Endothelial cell of umbilical vein (primary cell): ENCODE measurements at regions not wholly inside any gene's neighbourhood (a gene's known extent, or its start where the extent isn't known, plus 50 kb on each side); places are given as distances from the start of the nearest gene placed in this dataset.

ENCODE experiments used
- BruUV-seq: library from RNA; stranded (reverse); fragments of 400-500 nt; replicated peaks from 2 replicates; lab custom pipeline; 2021; lab: Mats Ljungman, UMichigan
- CTCF ChIA-PET: fragments of 300-600, 350-600 bp; sonication (Branson Sonifier 250); formaldehyde crosslinking; loops from one replicate; lab custom pipeline; 2021; ENCODE audit warnings: antibody characterized with exemption, inconsistent platforms; lab: Charles Lee
- POLR2A ChIA-PET: fragments of 300-600, 350-600 bp; sonication (Branson Sonifier 250); formaldehyde crosslinking; loops from one replicate; lab custom pipeline; 2021; ENCODE audit warnings: antibody characterized with exemption, inconsistent platforms; lab: Charles Lee
- DNase-seq: peaks from one replicate; pipeline ENCODE4 v3.0.0-alpha.2; 2011; ENCODE audit warnings: low read depth, low spot score
- FAIRE-seq: peaks from 2 replicates; lab custom pipeline; 2011; peaks lifted over from hg19 to GRCh38; lab: Jason Lieb, UNC
- H2AFZ ChIP-seq: 2 replicates; pipeline ENCODE4 v1.6.0; 2012; ENCODE audit warnings: low read depth, low read length, control low read depth, inconsistent platforms
- H3K27ac ChIP-seq: 2 replicates; pipeline ENCODE4 v1.5.1; 2011; ENCODE audit warnings: low read depth, mild to moderate bottlenecking, control low read depth, low read length, moderate library complexity; ENCODE audit not compliant: insufficient read depth
- H3K27me3 ChIP-seq, 2 experiments: 2 replicates each; pipeline versions ENCODE4 v1.6.0 to v1.6.1; 2011; ENCODE audit warnings: low read length in 2 of 2, mixed read lengths in 1 of 2; ENCODE audit not compliant: control insufficient read depth in 2 of 2, insufficient read depth in 2 of 2
- H3K36me3 ChIP-seq, 2 experiments: 2 replicates in 1 of 2; 3 replicates in 1 of 2; pipeline ENCODE4 v1.5.1; 2011; ENCODE audit warnings: low read length in 2 of 2, mild to moderate bottlenecking in 1 of 2, moderate library complexity in 1 of 2; ENCODE audit not compliant: control insufficient read depth in 2 of 2, insufficient read depth in 2 of 2; ENCODE audit errors: extremely low read depth in 1 of 2
- H3K4me1 ChIP-seq: 3 replicates; pipeline ENCODE4 v1.5.1; 2011; ENCODE audit warnings: mild to moderate bottlenecking, low read length; ENCODE audit not compliant: control insufficient read depth, insufficient read depth; ENCODE audit errors: extremely low read depth
- H3K4me2 ChIP-seq: 2 replicates; pipeline ENCODE4 v1.6.1; 2011; ENCODE audit warnings: low read length, control low read depth, mixed read lengths; ENCODE audit not compliant: insufficient read depth
- H3K4me3 ChIP-seq, 3 experiments: fragments of 200-600 bp in 1 of 3; sonication (generic), shearing (Covaris generic) in 1 of 3; replicated peaks in 1 of 3; 2 replicates each; pipeline ENCODE4 v1.5.1; 2011 to 2016; ENCODE audit warnings: control low read depth in 3 of 3, low read length in 3 of 3, mild to moderate bottlenecking in 2 of 3, inconsistent platforms in 1 of 3, low read depth in 1 of 3, moderate library complexity in 1 of 3; ENCODE audit not compliant: insufficient read depth in 1 of 3
- H3K79me2 ChIP-seq: 2 replicates; pipeline ENCODE4 v1.6.0; 2012; ENCODE audit warnings: low read length, inconsistent platforms; ENCODE audit not compliant: control insufficient read depth, insufficient read depth
- H3K9ac ChIP-seq: replicated peaks from 2 replicates; pipeline ENCODE3; 2011; ENCODE audit warnings: low read length, control low read depth; ENCODE audit not compliant: insufficient read depth; ENCODE audit errors: extremely low read depth
- H3K9me1 ChIP-seq: replicated peaks from 3 replicates; pipeline ENCODE4 v1.6.0; 2011; ENCODE audit warnings: mild to moderate bottlenecking, low read length; ENCODE audit not compliant: control insufficient read depth, insufficient read depth; ENCODE audit errors: extremely low read depth
- H3K9me3 ChIP-seq: replicated peaks from 2 replicates; pipeline ENCODE4 v1.5.1; 2012; ENCODE audit warnings: low read length, inconsistent platforms; ENCODE audit not compliant: control insufficient read depth, insufficient read depth
- H4K20me1 ChIP-seq: replicated peaks from 2 replicates; pipeline ENCODE3; 2011; ENCODE audit warnings: mild to moderate bottlenecking, low read length; ENCODE audit not compliant: control insufficient read depth, insufficient read depth; ENCODE audit errors: extremely low read depth
- CTCF ChIP-seq, 2 donors: IDR thresholded peaks; 1 replicate in 1 of 2; 2 replicates in 1 of 2; pipeline ENCODE4 v1.5.1; 2011; ENCODE audit warnings: low read length in 2 of 2, mild to moderate bottlenecking in 2 of 2, moderate library complexity in 2 of 2, control low read depth in 1 of 2, inconsistent platforms in 1 of 2, low read depth in 1 of 2; ENCODE audit not compliant: insufficient read depth in 1 of 2; ENCODE audit errors: extremely low read depth in 1 of 2
- EZH2 ChIP-seq: IDR thresholded peaks from 2 replicates; pipeline ENCODE4 v1.6.1; 2012; ENCODE audit warnings: borderline replicate concordance, low read depth, mild to moderate bottlenecking, moderate library complexity, low read length, inconsistent platforms; ENCODE audit not compliant: severe bottlenecking
- FOS ChIP-seq: IDR thresholded peaks from 2 replicates; pipeline ENCODE4 v1.6.1; 2011; ENCODE audit warnings: mild to moderate bottlenecking, low read length, moderate library complexity, borderline replicate concordance; ENCODE audit not compliant: insufficient read depth
- GATA2 ChIP-seq: IDR thresholded peaks from 2 replicates; pipeline ENCODE4 v1.7.0; 2011; ENCODE audit warnings: low read depth, mild to moderate bottlenecking, moderate library complexity, mixed read lengths, low read length; ENCODE audit not compliant: insufficient read length, insufficient read depth
- JUN ChIP-seq: IDR thresholded peaks from 2 replicates; pipeline ENCODE4 v1.6.1; 2011; ENCODE audit warnings: borderline replicate concordance, low read depth; ENCODE audit not compliant: insufficient read length, insufficient read depth
- MAX ChIP-seq: IDR thresholded peaks from 2 replicates; pipeline ENCODE4 v1.6.1; 2011; ENCODE audit not compliant: insufficient read depth, insufficient read length
- MYC ChIP-seq: IDR thresholded peaks from one replicate; pipeline ENCODE4 v1.6.1; 2011; ENCODE audit warnings: mild to moderate bottlenecking, low read depth, low read length
- POLR2A ChIP-seq: IDR thresholded peaks from 2 replicates; pipeline ENCODE4 v1.6.1; 2012; ENCODE audit warnings: low read depth, mild to moderate bottlenecking, control low read depth, low read length
- POLR2AphosphoS5 ChIP-seq: IDR thresholded peaks from 2 replicates; pipeline ENCODE4 v1.6.1; 2012; ENCODE audit warnings: low read depth, mild to moderate bottlenecking, control low read depth, low read length, moderate library complexity; ENCODE audit not compliant: insufficient read depth
- dilution Hi-C: fragments of 300-500 bp; cut with MboI; formaldehyde crosslinking; loops from one replicate; pipeline ENCODE4 v1.15.0; 2019; ENCODE audit warnings: low sequenced_read_pairs; ENCODE audit not compliant: extremely low pct_ligation_motif_present
- intact Hi-C: fragments of 100-400 bp; cut with micrococcal nuclease; formaldehyde crosslinking; loops from one replicate; pipeline ENCODE4 v1.10.0; 2022

- H3K79me2 ChIP-seq: no peaks in the 10 kb centered on the region
- H3K9me1 ChIP-seq: no peaks in the 10 kb centered on the region
- no peaks in the 10 kb centered on the region for H3K27me3 ChIP-seq
- peak; percentile 17 for TF ChIP-seq FOS
- no peak for TF ChIP-seq POLR2AphosphoS5
- H3K9me3 ChIP-seq: no peaks in the 10 kb centered on the region
- H2AFZ ChIP-seq: no peak overlapping the region
- no TSS peak for BruUV-seq
- no peak overlapping the region for H3K9ac ChIP-seq
- dilution Hi-C loops: no loop called here
- intact Hi-C loops: no loop called here
- POLR2A ChIA-PET: no interaction called here
- DNase-seq (no peak), FAIRE-seq (no peak)
- no peak overlapping the region for H3K4me2 ChIP-seq
- no peaks in the 10 kb centered on the region for H3K4me1 ChIP-seq
- H3K4me3 ChIP-seq: no peak overlapping the region
- no peaks in the 10 kb centered on the region for H3K36me3 ChIP-seq
- no peaks in the 10 kb centered on the region for H4K20me1 ChIP-seq
- CTCF ChIA-PET: no interaction called here
- no peak overlapping the region for H3K27ac ChIP-seq
Observed at GRCh38 chr4:114349543-114350175, 248.9 kb upstream of the UGT8 start.

- no peak overlapping the region for H2AFZ ChIP-seq
- no peaks in the 10 kb centered on the region for H3K9me1 ChIP-seq
- dilution Hi-C loops: no loop called here
- H3K4me2 ChIP-seq: no peak overlapping the region
- intact Hi-C loops: no loop called here
- H3K4me1 ChIP-seq: no peaks in the 10 kb centered on the region
- no peaks in the 10 kb centered on the region for H3K79me2 ChIP-seq
- no peaks in the 10 kb centered on the region for H3K9me3 ChIP-seq
- no peak overlapping the region for H3K4me3 ChIP-seq
- no peak overlapping the region for H3K9ac ChIP-seq
- ChIA-PET CTCF (no interaction called here), POLR2A (no interaction called here)
- no peak for FAIRE-seq
- DNase-seq: no peak
- no peaks in the 10 kb centered on the region for H4K20me1 ChIP-seq
- no TSS peak for BruUV-seq
- H3K27me3 ChIP-seq: no peaks in the 10 kb centered on the region
- no peak for TF ChIP-seq FOS
- no peak for TF ChIP-seq GATA2
- no peak for TF ChIP-seq MYC
- no peak for TF ChIP-seq EZH2
- no peak for TF ChIP-seq CTCF (IDR thresholded peaks at IDR 0.05; ENCODE audit: extremely low read depth in 1 of 2, insufficient read depth in 1 of 2, low read depth in 1 of 2, low read length in 2 of 2)
- no peak for TF ChIP-seq JUN
- TF ChIP-seq MAX: no peak
- TF ChIP-seq POLR2AphosphoS5: no peak
- no peak for TF ChIP-seq POLR2A
- no peak overlapping the region for H3K27ac ChIP-seq
- H3K36me3 ChIP-seq: no peaks in the 10 kb centered on the region
Observed at GRCh38 chr4:114358901-114359300, 239.7 kb upstream of the UGT8 start.
